RPMI8226 (cell line): ENCODE measurements at regions not wholly inside any gene's neighbourhood (a gene's known extent, or its start where the extent isn't known, plus 50 kb on each side); places are given as distances from the start of the nearest gene placed in this dataset.
"Not testable (repeated sequence)": the region's sequence is repeated elsewhere in the genome, so short reads cannot be mapped to it uniquely, and the experiment has no call there.

Experiments used
- DNase-seq: peaks from one replicate; pipeline ENCODE4 v3.0.0-alpha.2; 2015

DNA sequence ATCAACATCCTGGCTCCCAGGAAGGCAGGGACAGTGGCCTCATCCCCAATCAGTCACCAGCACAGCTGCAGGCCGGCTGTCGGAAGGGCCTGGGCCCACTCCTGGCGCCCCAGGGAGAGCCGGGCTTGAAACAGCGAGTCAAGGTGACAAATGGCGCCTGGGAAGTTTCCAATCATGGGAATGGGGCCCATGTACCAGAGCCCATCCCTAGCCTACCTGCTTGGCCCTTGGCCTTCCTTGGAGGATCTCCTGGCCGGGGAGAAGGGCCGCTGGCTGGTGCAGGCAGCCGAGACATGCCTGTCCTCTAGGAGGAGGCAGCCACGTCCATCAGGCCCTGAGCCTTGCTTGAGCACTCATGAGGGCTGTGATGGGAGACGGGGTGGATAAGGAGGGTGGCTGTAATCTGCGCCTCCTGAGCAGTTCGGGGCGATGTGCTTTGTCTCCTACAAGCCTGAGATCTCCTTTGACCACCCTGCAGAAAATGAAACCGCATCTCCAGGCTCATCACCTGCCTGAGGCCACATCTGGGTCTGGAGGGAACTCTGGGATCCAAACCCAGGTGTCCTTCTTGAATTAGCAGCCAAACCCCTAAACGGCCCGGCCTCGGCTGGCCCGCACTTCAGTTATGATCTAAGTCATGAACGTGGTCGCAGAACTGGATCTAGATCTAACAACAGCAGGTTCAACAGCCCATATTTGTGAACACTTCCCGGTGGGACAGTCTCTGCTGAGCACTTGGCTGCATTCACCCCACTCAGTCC, 862.0 kb downstream of the TBC1D22A start:
- no peak for DNase-seq

DNA sequence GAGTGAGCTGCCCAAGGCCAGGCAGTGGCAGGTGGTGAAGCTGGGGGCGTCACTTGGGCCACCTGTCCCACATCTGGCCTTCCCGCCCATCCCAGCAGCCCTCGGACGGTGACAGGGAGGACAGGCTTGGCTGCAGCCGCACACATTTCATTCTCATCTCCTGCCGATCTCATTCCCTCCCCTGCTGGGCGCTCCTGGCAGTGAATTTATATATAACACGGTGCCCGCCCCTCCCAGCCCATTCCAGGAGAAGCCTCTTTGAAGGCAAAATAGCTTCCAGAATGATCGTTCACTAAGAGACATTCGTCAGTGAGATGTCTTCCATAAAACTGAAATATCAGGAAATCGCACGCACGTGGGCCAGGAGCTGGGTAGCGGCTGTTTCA, 861.3 kb downstream of the TBC1D22A start:
- no peak for DNase-seq

DNA sequence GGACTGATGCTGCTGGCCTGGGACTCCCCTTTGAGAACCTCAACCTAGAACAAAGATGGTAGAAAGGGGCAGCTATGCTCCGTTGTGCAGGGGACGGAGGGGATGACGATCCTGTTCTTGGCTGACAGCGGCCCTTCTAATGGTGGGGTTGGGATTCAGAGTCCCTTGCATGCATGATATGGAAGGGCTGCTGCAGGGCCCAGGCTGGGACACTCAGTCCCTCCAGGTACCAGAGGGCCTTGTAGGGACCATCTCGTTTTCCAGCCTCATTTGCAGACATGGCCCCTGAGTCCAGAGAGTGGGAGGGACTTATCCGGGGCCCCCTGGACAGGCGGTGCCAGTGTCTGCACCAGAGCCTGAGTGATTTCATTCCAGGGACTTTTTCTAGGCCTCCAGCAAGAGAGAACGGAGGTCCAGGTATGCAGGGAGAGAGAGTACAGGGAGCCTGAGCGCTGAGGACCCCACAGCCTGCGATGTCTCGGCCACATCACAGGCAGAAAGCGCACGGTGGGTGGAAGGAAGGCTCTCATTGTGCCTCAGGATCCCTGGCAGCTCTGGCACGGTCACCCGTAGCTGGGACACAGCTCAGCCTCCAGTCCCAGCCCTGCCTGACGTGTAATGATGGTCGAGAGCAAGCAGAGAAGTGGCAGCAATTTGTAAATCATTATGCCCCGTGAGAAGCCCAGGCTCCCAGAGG, 860.8 kb downstream of the TBC1D22A start:
- no peak for DNase-seq

DNA sequence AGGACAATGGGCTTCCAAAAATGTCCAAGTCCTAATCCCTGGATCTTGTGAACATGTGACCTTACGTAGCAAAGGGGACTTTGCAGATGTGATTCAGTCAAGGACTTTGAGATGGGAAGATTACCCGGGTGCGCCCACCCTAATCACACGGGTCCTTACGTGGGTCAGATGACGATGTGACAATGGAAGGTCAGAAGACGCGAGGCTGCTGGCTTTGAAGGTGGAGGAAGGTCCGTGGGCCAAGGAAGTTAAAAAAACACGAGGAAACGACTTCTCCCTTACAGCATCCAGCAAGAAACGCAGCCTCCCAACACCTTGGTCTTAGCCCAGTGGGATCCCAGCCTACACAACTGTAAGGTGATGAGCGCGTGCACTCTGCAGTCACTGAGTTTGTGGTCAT, 860.1 kb downstream of the TBC1D22A start:
- DNase-seq, result no peak

DNA sequence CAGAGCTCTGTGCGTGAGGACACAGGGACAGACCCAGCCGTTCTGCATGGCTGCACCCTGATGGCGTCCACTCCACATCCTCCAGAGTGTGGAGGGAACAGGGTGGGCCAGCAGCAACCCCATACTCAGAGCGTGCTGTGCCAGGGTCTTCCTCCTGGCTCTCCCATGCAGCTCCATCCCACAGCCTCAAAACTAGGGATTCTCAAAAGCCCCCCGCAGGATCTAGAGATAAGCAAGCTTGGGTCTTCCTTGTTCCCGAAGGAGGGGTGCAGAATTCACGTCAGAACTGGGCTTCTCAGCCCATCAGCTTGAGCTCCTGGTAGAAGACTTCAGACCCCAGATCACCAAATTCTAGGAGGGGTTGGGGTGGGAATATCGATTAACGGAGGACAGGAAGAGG, 858.8 kb downstream of the TBC1D22A start:
- DNase-seq, result no peak

DNA sequence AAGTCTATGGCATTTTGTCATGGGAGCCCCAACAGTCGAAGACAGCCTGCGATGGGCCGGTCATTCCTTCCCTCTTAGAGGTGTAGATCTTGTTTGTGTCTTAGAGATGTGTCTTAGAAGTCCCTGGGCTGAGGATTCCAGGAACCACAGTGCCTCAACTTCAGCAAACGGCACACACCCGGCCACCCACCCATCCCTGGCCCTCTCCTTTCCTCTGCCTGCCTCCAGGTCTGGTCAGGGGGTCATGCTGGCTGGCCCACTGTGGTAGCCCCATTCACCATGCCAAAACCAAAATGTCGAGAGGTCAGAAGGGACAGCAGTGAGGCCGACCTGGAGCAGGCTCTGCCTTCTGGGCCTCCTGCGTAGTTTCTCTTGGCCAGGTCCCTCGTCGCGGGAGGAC, 857.9 kb downstream of the TBC1D22A start:
- no peak for DNase-seq

DNA sequence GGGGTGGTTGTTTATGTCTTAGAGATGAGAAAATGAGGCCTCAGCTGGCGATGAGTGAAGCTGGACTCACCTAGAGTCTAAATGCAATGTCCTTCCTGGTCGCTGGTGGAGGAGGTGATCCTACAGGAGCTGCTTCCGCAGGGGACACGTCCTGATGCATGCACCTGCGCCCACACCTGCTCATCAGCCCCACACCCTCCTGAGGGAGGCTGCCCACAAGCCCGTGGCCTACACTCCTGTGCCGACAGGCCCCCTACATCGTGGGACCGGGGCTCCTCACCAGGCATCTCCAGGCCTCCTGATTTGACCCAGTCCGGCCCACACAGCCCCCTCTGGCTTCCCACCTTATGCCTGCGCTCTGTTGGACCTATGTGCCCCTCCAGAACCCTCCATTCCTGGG, 857.2 kb downstream of the TBC1D22A start:
- no peak for DNase-seq

DNA sequence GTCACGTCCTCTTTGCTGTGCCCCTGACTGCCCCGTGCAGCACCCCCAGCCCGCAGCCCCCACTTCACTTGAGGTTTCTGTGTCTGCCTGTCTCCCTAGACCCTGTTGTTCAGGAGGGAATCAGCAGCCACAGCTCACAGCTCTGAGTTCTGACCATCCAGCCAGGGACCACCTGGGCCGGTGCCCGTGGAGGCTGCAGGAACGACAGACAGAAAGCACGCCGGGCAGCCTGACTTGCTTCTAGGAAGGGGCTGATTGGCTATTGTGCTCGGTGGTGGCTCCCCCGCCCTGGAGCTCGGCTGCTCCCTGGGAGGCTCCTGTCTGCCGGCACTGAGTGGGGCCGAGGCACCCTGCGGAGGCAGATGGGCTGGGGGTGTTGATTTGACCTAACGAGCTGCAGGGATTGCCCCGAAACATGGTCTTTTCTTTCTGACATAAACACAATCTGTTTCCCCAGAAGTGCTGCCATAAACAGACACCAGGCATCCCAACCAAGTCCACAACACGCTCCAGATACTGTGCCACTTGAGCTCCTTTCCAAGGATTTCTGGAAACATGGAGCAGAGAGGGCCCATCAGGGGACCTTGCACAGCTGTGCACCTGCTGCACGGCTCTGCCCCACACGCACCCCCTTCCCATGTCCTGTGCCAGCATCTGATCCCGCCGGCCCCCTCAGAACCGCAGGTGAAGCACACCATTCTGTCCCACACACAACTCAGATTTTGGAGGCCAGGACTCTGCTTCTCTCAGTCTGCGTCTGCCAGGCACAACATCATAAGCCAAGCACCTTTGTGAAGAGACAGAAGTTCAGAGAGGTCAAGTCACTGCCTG, 855.9 kb downstream of the TBC1D22A start:
- DNase-seq, result no peak

DNA sequence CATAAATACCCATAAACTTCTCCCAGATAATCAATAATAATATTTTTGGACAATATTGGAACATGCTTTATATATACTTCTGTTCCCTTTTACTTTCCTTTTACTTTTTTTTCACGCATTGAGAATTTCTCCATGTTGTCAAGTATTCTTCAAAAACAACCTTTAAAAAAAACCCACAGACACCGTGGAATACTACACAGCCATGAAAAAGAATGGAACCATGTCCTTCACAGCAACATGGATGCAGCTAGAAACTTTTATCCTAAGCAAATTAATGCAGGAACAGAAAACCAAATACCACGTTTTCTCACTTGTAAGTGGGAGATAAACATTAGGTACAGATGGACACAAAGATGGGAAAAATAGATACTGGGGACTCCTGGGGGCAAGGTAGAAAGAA, 854.7 kb downstream of the TBC1D22A start:
- no peak for DNase-seq

DNA sequence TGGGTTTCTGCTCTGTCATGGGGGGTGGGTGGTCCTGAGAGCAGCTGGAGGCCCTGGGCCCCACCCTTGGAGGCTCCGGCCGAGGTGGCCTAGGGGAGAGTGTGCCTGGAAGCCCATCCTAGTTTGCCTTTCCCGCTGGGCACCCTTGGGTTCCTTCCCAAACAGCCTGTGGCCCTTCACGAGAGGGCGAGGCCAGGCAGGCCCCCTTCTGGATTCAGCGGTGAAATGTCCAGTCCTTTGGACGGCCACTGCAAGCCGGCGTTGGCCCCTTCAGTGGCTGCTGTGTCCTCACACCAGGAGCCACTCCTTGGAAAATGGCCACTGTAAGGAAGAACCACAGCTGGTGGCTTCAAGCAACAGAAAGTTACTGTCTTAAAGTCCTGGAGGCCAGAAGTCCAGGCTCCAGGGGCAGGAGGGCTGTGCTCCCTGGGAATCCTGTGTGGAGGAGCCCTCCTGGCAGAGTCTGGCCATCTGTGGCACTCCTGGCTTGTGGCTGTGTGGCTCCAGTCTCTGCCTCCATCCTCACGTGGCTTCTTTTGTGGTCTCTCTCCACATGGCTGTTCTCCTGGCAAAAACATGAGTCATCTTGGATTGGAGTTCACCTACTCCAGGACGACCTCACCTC, 854.1 kb downstream of the TBC1D22A start:
- no peak for DNase-seq

DNA sequence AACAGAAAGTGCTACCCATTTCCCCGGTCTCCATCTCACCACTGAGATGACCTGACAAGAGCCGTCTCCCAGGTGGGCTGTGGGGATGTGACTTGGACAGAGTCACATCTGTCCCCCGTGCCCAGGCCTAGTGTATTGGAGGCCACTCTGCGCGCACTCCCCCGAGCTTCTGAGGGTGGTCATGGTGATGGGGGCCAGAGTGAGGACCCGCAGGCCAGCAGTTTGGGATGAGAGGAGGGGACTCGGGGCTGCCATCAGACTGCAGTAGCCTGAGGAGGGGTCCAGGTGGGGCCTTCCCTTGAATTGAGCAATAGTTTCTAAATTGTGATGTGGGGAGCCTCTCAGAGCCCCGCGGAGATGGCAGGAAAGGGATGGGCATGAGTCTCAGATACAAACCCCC, 852.6 kb downstream of the TBC1D22A start:
- no peak for DNase-seq

DNA sequence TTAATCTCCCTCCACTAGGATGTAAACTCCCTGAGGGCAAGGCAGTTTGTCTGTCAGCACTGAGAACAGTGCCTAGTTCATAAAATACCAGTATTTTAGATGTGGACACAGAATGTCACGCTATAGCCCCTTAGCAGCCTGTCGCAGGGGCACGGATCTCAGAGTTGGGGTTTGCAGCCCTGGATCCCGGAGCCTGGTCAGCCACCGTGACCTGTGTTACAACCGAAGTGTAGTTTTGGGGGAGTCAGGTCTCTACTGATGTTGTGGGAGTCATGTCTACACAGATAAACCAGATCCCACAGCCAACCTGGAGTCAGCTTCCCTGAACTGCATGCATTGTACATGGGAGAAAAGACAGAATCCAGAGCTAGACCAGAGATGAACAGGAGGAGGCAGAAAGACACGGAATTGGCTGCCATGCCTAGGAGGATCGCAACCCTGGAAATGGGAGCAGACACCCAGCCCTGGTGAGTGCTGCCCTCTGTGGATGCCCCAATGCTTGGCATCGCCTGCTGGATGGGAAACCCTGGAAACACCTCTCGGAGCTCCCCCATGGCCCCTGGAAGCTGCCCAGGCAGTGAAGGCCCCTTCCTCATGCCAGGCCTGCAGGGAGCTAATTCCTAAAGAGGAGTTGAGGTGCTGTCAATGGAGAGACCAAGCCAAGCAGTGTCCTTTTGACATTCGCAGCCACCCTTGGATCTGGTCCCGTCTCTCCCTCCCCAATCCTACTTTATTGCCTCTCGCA, 851.3 kb downstream of the TBC1D22A start:
- DNase-seq, result no peak

DNA sequence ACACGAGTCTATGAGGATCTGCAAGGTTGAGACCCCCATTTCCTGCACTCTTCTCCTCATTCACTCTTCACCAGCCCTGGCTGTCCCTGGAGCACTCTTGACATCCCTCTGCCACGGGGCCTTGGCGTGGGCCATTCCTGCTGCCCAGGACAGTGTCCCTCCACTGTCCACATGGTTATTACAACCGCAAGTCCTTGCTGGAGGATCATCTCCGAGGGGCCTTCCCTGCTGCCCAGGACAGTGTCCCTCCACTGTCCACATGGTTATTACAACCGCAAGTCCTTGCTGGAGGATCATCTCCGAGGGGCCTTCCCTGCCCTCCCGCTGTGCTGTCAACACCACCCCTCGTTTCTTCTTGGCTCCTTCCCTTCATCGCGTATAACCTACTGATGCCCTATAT, 850.7 kb downstream of the TBC1D22A start:
- DNase-seq, result not testable (repeated sequence)

DNA sequence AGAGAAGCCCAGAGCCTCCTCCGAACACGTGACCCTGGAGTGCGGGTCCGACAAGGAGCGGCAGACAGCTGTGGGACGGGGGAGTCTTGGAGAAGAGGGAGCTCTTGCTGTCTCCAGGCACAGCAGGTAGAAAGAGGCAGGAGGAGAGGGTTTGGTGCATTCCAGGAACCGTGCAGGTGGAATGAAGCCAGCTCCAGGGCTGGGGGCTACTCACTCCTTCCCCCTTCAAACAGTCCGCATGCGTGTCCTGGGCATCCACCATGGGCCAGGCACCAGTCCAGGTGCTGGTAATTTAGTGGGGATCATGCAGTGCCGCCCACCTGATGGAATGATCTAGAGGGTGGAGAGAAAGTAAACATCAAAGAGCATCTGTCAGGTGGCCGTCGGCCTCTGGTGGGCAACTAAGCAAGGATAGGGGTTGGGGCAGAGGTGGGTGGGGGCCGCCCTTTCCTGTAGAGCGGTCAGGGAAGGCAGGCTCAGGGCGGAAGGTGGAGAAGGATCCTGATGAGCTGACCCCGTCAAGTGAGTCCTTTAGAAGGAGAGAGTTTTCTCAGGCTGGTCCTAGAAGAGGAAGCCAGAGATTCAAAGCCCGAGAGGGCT, 850.0 kb downstream of the TBC1D22A start:
- DNase-seq, result no peak

DNA sequence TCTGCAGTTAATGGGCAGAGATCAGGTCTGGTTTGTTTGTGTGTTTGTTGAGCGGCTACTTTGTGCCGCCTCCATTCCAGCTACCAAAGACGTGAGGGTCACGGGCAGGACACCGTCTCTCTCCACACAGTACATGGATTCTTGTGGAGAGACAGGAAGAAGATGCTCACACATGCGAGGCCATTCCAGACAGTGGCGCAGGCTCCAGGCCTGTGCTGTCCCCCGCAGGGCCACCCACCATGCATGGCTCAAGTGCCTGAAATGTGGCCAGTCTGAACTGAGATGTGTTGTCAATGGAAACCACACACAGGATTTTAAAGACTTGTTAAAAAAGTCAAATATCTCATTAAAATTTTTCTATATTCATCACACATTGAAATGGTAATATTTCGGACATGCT, 848.3 kb downstream of the TBC1D22A start:
- no peak for DNase-seq

DNA sequence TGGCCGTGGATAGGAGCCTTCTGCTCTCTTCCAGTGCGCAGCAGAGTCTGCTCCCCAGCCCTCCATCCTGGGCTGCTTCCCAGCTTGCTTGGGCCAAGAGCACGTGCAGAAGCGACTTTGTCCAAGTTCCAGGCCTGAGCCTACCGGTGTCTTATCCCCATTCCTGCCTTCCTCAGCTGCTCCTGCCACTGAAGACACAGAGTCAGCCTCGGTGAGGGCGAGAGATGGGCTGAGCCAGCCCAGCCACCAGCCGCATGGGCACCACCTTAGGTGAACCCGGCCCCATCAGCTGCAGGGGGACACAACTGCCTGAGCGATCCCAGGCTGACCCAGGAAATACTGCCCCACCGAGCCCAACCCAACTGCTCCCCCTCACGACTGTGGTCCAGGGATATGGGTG, 847.8 kb downstream of the TBC1D22A start:
- DNase-seq, result no peak

DNA sequence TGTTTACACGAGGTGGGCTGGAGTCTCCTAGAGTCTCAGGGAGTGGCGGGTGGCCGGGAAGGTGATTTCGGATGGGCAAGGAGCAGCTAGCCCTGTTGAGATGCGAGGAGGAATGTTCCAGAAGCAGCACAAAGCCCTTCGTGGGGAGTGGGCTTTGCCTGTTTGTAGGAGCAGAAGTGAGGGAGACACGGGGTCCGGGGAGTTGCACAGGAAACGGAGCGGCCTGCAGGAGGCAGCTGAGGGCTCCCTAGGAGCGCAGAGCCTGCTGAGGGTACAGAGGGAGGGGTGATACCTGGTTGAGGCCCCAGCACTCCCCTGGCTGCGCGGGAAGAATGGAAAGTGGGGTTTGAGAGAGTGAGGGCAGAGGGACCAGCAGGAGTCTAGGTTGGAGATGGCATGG, 847.2 kb downstream of the TBC1D22A start:
- no peak for DNase-seq

DNA sequence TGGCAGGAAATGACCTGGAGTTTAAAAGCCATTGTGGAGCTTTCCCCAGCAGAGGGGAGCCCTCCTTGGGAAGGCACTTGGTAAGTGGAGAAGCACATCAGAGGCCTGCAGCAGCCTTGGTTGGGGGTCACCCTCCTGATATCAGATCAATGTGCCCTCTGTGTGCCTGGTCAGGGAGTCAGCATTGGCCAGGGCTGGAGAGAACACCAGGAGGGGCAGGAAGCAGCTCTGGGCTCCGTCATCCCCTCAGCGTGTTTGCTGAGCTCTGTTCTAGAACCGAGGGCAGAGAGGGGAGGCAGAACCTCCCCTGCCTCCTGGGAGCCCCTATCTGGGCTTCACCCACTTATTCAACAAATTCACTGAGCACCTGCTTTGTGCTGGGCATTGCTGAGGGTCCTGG, 846.0 kb downstream of the TBC1D22A start:
- no peak for DNase-seq

DNA sequence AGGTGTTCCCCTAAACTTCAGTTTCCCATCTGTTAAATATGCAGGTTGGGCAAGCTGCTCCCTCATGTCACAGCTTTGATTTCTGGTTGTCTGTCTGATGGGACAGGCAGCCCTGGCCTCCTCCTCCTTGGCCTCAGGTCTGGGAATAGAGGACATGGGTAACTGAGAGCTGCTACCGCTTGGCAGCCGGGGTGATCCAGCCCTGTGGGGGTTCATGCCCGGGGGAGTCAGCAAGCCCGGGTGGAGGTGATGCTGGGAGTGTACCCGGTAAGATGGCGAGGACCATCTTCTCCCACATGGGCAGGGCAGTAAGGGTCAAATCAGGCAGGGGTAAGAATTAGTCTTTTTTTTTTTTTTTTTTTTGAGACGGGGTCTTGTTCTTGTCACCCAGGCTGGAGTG, 845.0 kb downstream of the TBC1D22A start:
- no peak for DNase-seq

DNA sequence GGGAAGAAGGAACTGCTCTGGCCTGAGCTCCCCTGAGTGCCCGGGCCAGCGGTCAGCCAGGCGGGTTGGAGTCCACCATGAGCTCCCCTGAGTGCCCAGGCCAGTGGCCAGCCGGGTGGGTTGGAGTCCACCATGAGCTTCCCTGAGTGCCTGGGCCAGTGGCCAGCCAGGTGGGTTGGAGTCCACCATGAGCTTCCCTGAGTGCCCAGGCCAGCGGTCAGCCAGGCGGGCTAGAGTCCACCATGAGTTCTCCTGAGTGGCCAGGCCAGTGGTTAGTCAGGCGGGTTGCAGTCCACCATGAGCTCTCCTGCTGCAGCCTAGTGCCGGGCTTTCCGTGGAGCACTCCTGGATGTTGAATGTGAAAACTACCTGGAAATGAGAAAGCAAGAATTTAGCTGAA, 844.0 kb downstream of the TBC1D22A start:
- DNase-seq, result no peak

DNA sequence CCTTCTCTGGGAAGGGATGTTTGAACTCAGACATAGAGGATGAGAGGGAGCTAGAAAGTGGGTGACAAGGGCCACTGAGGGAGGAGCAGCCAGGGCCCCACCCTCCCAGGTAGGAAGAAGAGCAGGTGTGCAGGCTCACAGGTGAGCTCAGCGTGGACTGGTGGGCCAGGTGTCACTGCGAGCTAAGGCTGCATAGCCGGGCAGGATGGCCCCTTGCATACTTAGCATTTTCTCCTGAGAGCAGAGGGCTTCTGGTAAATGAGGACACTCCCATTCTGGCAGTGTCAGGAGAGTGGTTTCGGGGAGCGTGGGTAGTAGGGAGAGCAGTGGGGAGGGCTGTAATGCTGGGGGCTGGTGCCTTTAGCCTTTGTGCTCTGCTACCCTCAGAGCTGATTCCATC, 843.4 kb downstream of the TBC1D22A start:
- peak; percentile 62 for DNase-seq

DNA sequence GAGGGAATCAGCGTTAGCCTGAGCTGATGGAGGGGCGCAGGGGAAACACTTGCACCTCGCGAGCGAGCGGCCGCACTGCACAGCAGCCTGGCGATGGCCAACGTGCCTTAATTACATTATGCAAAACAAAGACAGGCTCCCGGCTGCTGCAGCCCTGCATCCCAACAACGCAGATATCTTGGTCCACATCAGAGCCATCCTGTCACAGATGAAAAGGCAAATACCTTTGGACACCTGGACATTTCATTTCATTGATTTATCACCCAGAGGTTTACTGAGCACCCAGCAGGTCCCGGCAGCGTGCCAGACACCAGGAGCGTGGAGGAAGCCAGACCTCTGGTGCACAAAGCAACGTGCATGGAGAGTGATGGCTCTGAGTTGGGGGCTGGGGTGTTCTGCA, 843.0 kb downstream of the TBC1D22A start:
- DNase-seq, result peak; percentile 34
